ENCODE measurements at regions not wholly inside any gene's neighbourhood (a gene's known extent, or its start where the extent isn't known, plus 50 kb on each side); places are given as distances from the start of the nearest gene placed in this dataset.
A peak's percentile ranks its signal among the peaks of the same experiment; 100 is the strongest.

- TF ChIP-seq ZNF557 (CRISPR knock-in tag; IDR thresholded peaks at IDR 0.05), result no peak
- peak; percentile 46 for TF ChIP-seq ARID5B (CRISPR knock-in tag; IDR thresholded peaks at IDR 0.05)
- no peak for TF ChIP-seq ZNF792 (CRISPR knock-in tag; IDR thresholded peaks at IDR 0.05)
- TF ChIP-seq SETDB1 (CRISPR knock-in tag; IDR thresholded peaks at IDR 0.05; ENCODE audit: borderline replicate concordance), result no peak
- TF ChIP-seq ZNF136 (CRISPR knock-in tag; IDR thresholded peaks at IDR 0.05; ENCODE audit: low read depth), result no peak
- TF ChIP-seq CREB1 (IDR thresholded peaks at IDR 0.05), result no peak
- TF ChIP-seq CREB1 (CRISPR knock-in tag; IDR thresholded peaks at IDR 0.05), result no peak
- no peak for TF ChIP-seq ZNF672 (CRISPR knock-in tag; IDR thresholded peaks at IDR 0.05)
- TF ChIP-seq MEF2D (CRISPR knock-in tag; IDR thresholded peaks at IDR 0.05), result no peak
- TF ChIP-seq CSRNP1 (CRISPR knock-in tag; IDR thresholded peaks at IDR 0.05), result no peak
- no peak for TF ChIP-seq POLR2AphosphoS5 (IDR thresholded peaks at IDR 0.05; ENCODE audit: low read depth, low read length)
- no peak for TF ChIP-seq ZNF274 (CRISPR knock-in tag; IDR thresholded peaks at IDR 0.05)
- TF ChIP-seq NFKB2 (CRISPR knock-in tag; IDR thresholded peaks at IDR 0.05; ENCODE audit: borderline replicate concordance), result no peak
- TF ChIP-seq ZNF567 (CRISPR knock-in tag; IDR thresholded peaks at IDR 0.05; ENCODE audit: borderline replicate concordance), result no peak
- no peak for TF ChIP-seq TEAD2 (CRISPR knock-in tag; IDR thresholded peaks at IDR 0.05)
- no peak for TF ChIP-seq SP1 (IDR thresholded peaks at IDR 0.05)
- no peak for TF ChIP-seq SP1 (CRISPR knock-in tag; IDR thresholded peaks at IDR 0.05)
- no peak for TF ChIP-seq ATF7 (IDR thresholded peaks at IDR 0.05)
- TF ChIP-seq ATF7 (CRISPR knock-in tag; IDR thresholded peaks at IDR 0.05), result no peak
- peak; percentile 70 for TF ChIP-seq ELF3 (CRISPR knock-in tag; IDR thresholded peaks at IDR 0.05)
- TF ChIP-seq ZBTB3 (CRISPR knock-in tag; IDR thresholded peaks at IDR 0.05; ENCODE audit: borderline replicate concordance, low read depth), result no peak
- no peak for TF ChIP-seq GPBP1L1 (CRISPR knock-in tag; IDR thresholded peaks at IDR 0.05)
- no peak for TF ChIP-seq GFI1 (CRISPR knock-in tag; IDR thresholded peaks at IDR 0.05; ENCODE audit: borderline replicate concordance)
- TF ChIP-seq RFX1 (IDR thresholded peaks at IDR 0.05), result no peak
- TF ChIP-seq ZNF563 (CRISPR knock-in tag; IDR thresholded peaks at IDR 0.05), result no peak
- TF ChIP-seq CEBPB (IDR thresholded peaks at IDR 0.05; ENCODE audit: borderline replicate concordance, low read depth, low read length), result no peak; the same call in 1 of the 2 replicates
- no peak for TF ChIP-seq YEATS4 (CRISPR knock-in tag; IDR thresholded peaks at IDR 0.05; ENCODE audit: borderline replicate concordance)
- TF ChIP-seq FOSL1 (CRISPR knock-in tag; IDR thresholded peaks at IDR 0.05; ENCODE audit: borderline replicate concordance), result peak; percentile 68; the same call in 1 of the 2 replicates
Observed at GRCh38 chr2:6186332-6187151, 494.4 kb downstream of the SOX11 start (continued).

Measured in HepG2 (cell line).